ENCODE measurements at regions not wholly inside any gene's neighbourhood (a gene's known extent, or its start where the extent isn't known, plus 50 kb on each side); places are given as distances from the start of the nearest gene placed in this dataset.

- no peaks in the 10 kb centered on the region for H3K27me3 ChIP-seq (ENCODE audit: insufficient read depth, poor library complexity, severe bottlenecking)
- no peak for TF ChIP-seq REST (IDR thresholded peaks at IDR 0.05; ENCODE audit: insufficient replicate concordance, low read depth)
- no peak for TF ChIP-seq POLR2AphosphoS5 (IDR thresholded peaks at IDR 0.05; ENCODE audit: low read depth)
- no peak for TF ChIP-seq SPI1 (IDR thresholded peaks at IDR 0.05; ENCODE audit: borderline replicate concordance, low read depth)
- H3K27ac ChIP-seq (replicated peaks): no peak overlapping the region
- DNase-seq (ENCODE audit: low read depth in 1 of 2, low spot score in 1 of 2): no peak
- H3K4me3 ChIP-seq (replicated peaks; ENCODE audit: insufficient read depth, low read length): no peak overlapping the region
Observed at GRCh38 chr12:28925719-28926376, 223.2 kb upstream of the FAR2 start.

- TF ChIP-seq SPI1 (IDR thresholded peaks at IDR 0.05; ENCODE audit: borderline replicate concordance, low read depth) (no peak), CTCF (IDR thresholded peaks at IDR 0.05; ENCODE audit: insufficient read depth, low read length) (no peak), POLR2AphosphoS5 (IDR thresholded peaks at IDR 0.05; ENCODE audit: low read depth) (no peak), GABPA (IDR thresholded peaks at IDR 0.05; ENCODE audit: low read depth) (no peak), REST (IDR thresholded peaks at IDR 0.05; ENCODE audit: insufficient replicate concordance, low read depth) (no peak)
- Histone ChIP-seq H3K27me3 (ENCODE audit: insufficient read depth, poor library complexity, severe bottlenecking) (no peaks in the 10 kb centered on the region), H3K4me3 (replicated peaks; ENCODE audit: insufficient read depth, low read length) (no peak overlapping the region), H3K27ac (replicated peaks) (no peak overlapping the region)
- no peak for DNase-seq (ENCODE audit: low read depth in 1 of 2, low spot score in 1 of 2)
Observed at GRCh38 chr12:28930704-28931103, 218.4 kb upstream of the FAR2 start.

GRCh38 chr12:28933176-28933575, 215.9 kb upstream of the FAR2 start:
- DNase-seq (ENCODE audit: low read depth in 1 of 2, low spot score in 1 of 2): no peak
- Histone ChIP-seq H3K27ac (replicated peaks) (no peak overlapping the region), H3K4me3 (replicated peaks; ENCODE audit: insufficient read depth, low read length) (no peak overlapping the region), H3K27me3 (ENCODE audit: insufficient read depth, poor library complexity, severe bottlenecking) (no peaks in the 10 kb centered on the region)
- no peak for TF ChIP-seq POLR2AphosphoS5 (IDR thresholded peaks at IDR 0.05; ENCODE audit: low read depth)

- Histone ChIP-seq H3K27ac (replicated peaks) (no peak overlapping the region), H3K4me3 (replicated peaks; ENCODE audit: insufficient read depth, low read length) (no peak overlapping the region), H3K27me3 (ENCODE audit: insufficient read depth, poor library complexity, severe bottlenecking) (no peaks in the 10 kb centered on the region)
- TF ChIP-seq SPI1 (IDR thresholded peaks at IDR 0.05; ENCODE audit: borderline replicate concordance, low read depth) (no peak), POLR2AphosphoS5 (IDR thresholded peaks at IDR 0.05; ENCODE audit: low read depth) (no peak), REST (IDR thresholded peaks at IDR 0.05; ENCODE audit: insufficient replicate concordance, low read depth) (no peak), CTCF (IDR thresholded peaks at IDR 0.05; ENCODE audit: insufficient read depth, low read length) (no peak), GABPA (IDR thresholded peaks at IDR 0.05; ENCODE audit: low read depth) (no peak)
- DNase-seq (ENCODE audit: low read depth in 1 of 2, low spot score in 1 of 2): no peak
Observed at GRCh38 chr12:28933864-28934527, 215.1 kb upstream of the FAR2 start.

Data from HL-60 (cell line).